Vagina (tissue), 2 donors: ENCODE measurements at regions not wholly inside any gene's neighbourhood (a gene's known extent, or its start where the extent isn't known, plus 50 kb on each side); places are given as distances from the start of the nearest gene placed in this dataset.

Experiments
- POLR2A ChIP-seq, 2 donors: fragments of 450-650 bp; IDR thresholded peaks; one replicate each; pipeline ENCODE4 v1.6.1; 2017; ENCODE audit warnings: antibody characterized with exemption in 2 of 2, mild to moderate bottlenecking in 2 of 2, moderate library complexity in 2 of 2
- POLR2AphosphoS5 ChIP-seq, 2 donors: sonication (generic); formaldehyde crosslinking; IDR thresholded peaks; one replicate each; pipeline ENCODE4 v1.9.0; 2017; ENCODE audit warnings: antibody characterized with exemption in 2 of 2, mild to moderate bottlenecking in 2 of 2, low read depth in 1 of 2; ENCODE audit not compliant: insufficient read depth in 1 of 2
- TF ChIP-seq, protein P1 (sequence below), 3 experiments: fragments of 450-650 bp in 2 of 3; fragments of 200-600 bp in 1 of 3; sonication (generic) in 1 of 3; IDR thresholded peaks; one replicate each; pipeline ENCODE4 v1.5.1; 2017 to 2019; ENCODE audit warnings: antibody characterized with exemption in 3 of 3, mild to moderate bottlenecking in 2 of 3, moderate library complexity in 2 of 3

DNA sequence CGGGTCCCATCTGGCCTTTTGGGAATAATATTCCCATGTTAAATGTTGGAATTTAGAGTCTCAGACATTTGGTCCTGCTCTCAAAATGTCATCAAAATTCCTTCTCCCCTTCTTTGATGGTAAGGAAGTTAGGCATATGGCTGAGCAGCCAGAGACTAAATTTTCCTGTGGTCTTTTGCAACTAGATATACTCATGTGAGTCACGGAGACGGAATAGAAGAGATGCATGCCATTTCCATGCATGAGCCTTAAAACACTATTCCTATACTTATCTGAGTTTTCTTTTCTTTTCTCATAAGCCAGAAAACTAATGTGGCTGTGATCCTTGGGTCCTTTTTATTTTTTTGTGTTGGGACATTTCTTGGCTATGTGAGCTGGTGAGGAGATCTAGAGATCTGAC, 105.3 kb downstream of the NR2F2 start:
- TF ChIP-seq POLR2A (IDR thresholded peaks at IDR 0.05) = no peak
- TF ChIP-seq, protein P1, sequence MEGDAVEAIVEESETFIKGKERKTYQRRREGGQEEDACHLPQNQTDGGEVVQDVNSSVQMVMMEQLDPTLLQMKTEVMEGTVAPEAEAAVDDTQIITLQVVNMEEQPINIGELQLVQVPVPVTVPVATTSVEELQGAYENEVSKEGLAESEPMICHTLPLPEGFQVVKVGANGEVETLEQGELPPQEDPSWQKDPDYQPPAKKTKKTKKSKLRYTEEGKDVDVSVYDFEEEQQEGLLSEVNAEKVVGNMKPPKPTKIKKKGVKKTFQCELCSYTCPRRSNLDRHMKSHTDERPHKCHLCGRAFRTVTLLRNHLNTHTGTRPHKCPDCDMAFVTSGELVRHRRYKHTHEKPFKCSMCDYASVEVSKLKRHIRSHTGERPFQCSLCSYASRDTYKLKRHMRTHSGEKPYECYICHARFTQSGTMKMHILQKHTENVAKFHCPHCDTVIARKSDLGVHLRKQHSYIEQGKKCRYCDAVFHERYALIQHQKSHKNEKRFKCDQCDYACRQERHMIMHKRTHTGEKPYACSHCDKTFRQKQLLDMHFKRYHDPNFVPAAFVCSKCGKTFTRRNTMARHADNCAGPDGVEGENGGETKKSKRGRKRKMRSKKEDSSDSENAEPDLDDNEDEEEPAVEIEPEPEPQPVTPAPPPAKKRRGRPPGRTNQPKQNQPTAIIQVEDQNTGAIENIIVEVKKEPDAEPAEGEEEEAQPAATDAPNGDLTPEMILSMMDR (IDR thresholded peaks at IDR 0.05) = no peak
- TF ChIP-seq POLR2AphosphoS5 (IDR thresholded peaks at IDR 0.05; ENCODE audit: insufficient read depth in 1 of 2, low read depth in 1 of 2) = no peak
